ENCODE measurements at regions not wholly inside any gene's neighbourhood (a gene's known extent, or its start where the extent isn't known, plus 50 kb on each side); places are given as distances from the start of the nearest gene placed in this dataset.

DNA sequence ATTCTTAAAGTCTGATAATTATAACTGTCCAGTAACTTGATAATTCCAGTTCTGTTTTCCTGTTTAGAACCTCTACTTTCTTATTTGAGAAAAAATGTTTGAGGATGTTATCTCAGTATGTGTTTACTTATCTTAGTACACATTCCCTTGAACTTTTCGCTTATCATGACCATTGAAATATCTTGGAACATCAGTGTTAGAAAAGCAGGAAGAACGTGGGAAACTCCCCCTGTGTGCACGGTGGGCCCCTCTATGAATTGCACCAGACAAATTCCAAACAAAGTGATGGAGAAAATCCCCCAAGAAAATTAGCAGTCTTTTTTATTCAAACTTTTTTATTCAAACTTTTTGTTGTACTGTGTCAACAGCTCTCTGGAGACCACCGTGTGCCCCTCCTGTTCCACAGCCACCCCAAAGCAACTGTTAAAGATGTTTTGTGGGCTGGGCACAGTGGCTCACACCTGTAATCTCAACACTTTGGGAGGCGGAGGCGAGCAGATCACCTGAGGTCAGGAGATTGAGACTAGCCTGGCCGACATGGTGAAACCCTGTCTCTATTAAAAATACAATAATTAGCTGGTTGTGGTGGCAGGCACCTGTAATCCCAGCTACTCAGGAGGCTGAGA lies 78.3 kb upstream of the PEG3 start:
- Histone ChIP-seq H3K18ac (ENCODE audit: extremely low read depth, low read length) (no peak overlapping the region), H3K79me2 (ENCODE audit: control insufficient read depth in 1 of 2, insufficient read depth in 2 of 2, low read length in 2 of 2) (no peaks in the 10 kb centered on the region), H3K36me3 (ENCODE audit: control insufficient read depth in 2 of 4, insufficient read depth in 4 of 4, low read length in 3 of 4) (no peaks in the 10 kb centered on the region), H2BK15ac (ENCODE audit: low read length) (no peak overlapping the region), H2AFZ (ENCODE audit: low read length) (no peak overlapping the region), H3K9me3 (ENCODE audit: insufficient read depth in 2 of 2, low read depth in 1 of 2, low read length in 1 of 2) (peaks cover 55 to 73% of the 10 kb centered on the region in 2 experiments), H3K4me3 (ENCODE audit: extremely low read depth in 1 of 4, insufficient read depth in 2 of 4, low read depth in 3 of 4, low read length in 4 of 4) (no peak overlapping the region), H3K23ac (ENCODE audit: insufficient read length) (no peak overlapping the region), H3K23me2 (ENCODE audit: low read depth, low read length) (no peaks in the 10 kb centered on the region), H4K20me1 (replicated peaks in 1 of 2; ENCODE audit: control insufficient read depth in 1 of 2, insufficient read depth in 2 of 2, low read length in 2 of 2) (no peaks in the 10 kb centered on the region), H3K4me2 (ENCODE audit: insufficient read depth in 1 of 2, low read depth in 2 of 2, low read length in 2 of 2) (no peak overlapping the region), H4K5ac (ENCODE audit: insufficient read length, low read depth, low read length) (no peak overlapping the region), H3K14ac (ENCODE audit: insufficient read length) (no peak overlapping the region), H2BK5ac (ENCODE audit: low read depth, low read length) (no peak overlapping the region), H3K4ac (replicated peaks; ENCODE audit: insufficient read length, low read depth, low read length) (no peak overlapping the region), H2AK5ac (ENCODE audit: low read depth, low read length) (no peak overlapping the region), H3K4me1 (replicated peaks in 1 of 4; ENCODE audit: control insufficient read depth in 3 of 4, insufficient read depth in 4 of 4, low read length in 3 of 4) (no peaks in the 10 kb centered on the region), H2BK12ac (ENCODE audit: low read depth, low read length) (no peak overlapping the region), H4K91ac (replicated peaks; ENCODE audit: insufficient read length, low read length) (no peak overlapping the region), H2BK20ac (ENCODE audit: low read length) (no peak overlapping the region), H3K9ac (replicated peaks in 1 of 4; ENCODE audit: extremely low read depth in 1 of 4, low read depth in 3 of 4, low read length in 3 of 4) (no peak overlapping the region), H3K56ac (replicated peaks; ENCODE audit: insufficient read length, low read depth, low read length) (no peak overlapping the region), H3K27ac (ENCODE audit: low read depth, low read length) (no peak overlapping the region), H3K27me3 (replicated peaks in 1 of 4; ENCODE audit: control insufficient read depth in 3 of 4, extremely low read depth in 1 of 4, insufficient read depth in 3 of 4, low read length in 3 of 4) (no peaks in the 10 kb centered on the region), H3K79me1 (ENCODE audit: low read depth, low read length) (no peaks in the 10 kb centered on the region), H2BK120ac (replicated peaks; ENCODE audit: low read depth, low read length) (no peak overlapping the region), H4K8ac (ENCODE audit: extremely low read depth, insufficient read depth, low read length) (no peak overlapping the region)
- WGBS, 2 experiments (ENCODE audit: extremely low coverage in 1 of 2, insufficient coverage in 1 of 2, insufficient read length in 1 of 2, insufficient replicate concordance in 2 of 2, low coverage in 1 of 2, low lambda C conversion rate in 2 of 2, missing lambda C conversion rate in 1 of 2) = 82% methylated on average over 7 of the region's 7 CpGs; no CpG with 5 or more reads in 1 of the 2 experiments
- CTCF ChIA-PET (ENCODE audit: partially characterized antibody) = no interaction called here
- no peak for FAIRE-seq
- POLR2A ChIA-PET (ENCODE audit: partially characterized antibody) = no interaction called here
- TF ChIP-seq KDM1A (IDR thresholded peaks at IDR 0.05; ENCODE audit: borderline replicate concordance, low read length) (no peak), RAD21 (IDR thresholded peaks at IDR 0.05 in 1 of 2, conservative IDR thresholded peaks at IDR 0.05 in 1 of 2; ENCODE audit: low read depth in 2 of 2, low read length in 2 of 2) (no peak), RXRA (IDR thresholded peaks at IDR 0.05; ENCODE audit: insufficient read depth, low read depth, low read length) (no peak)
- no peak for DNase-seq (ENCODE audit: low read depth in 1 of 2, low spot score in 2 of 2)
